SW480 (cell line): ENCODE measurements at regions not wholly inside any gene's neighbourhood (a gene's known extent, or its start where the extent isn't known, plus 50 kb on each side); places are given as distances from the start of the nearest gene placed in this dataset.
"Not testable (repeated sequence)": the region's sequence is repeated elsewhere in the genome, so short reads cannot be mapped to it uniquely, and the experiment has no call there.

Source experiments
- DNase-seq: peaks from one replicate; pipeline ENCODE4 v3.0.0-alpha.2; 2016; ENCODE audit warnings: low spot score

DNA sequence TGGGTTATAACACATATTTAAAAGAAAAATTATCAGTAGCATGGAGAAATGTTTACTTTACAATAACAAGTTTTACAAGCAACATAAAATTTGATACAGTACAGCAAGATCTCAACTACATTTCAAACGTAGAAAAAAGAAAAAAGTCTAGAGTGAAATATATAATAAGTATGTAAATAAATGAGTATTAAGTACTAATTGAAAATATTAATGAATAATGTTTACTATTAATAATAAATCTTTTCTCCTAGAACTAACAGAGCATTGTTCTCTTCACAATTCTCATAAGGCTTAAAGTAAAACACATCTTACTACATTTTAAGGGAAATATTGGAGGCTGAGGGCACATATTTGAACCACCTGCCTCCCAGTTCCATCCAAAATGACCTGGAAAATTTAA lies 72.1 kb downstream of the TMEM212 start:
- no peak for DNase-seq

DNA sequence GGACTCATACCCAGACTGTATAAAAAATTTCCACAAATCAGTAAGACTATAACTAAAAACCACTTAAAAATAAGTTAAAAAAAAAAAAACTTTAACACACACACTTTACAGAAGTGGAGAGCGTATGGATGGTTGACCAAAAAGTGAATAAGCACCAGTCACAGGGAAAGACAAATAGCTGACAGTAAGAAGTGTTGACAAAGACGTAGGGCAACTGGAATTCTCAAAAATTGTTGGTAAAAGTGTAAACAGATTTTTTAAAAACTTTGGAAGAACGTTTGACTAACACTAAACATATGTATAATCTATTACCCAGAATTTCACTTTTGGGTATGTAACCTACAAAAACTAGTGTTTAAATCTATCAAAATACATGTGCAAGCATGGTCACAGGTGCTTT lies 73.7 kb downstream of the TMEM212 start:
- DNase-seq: no peak

DNA sequence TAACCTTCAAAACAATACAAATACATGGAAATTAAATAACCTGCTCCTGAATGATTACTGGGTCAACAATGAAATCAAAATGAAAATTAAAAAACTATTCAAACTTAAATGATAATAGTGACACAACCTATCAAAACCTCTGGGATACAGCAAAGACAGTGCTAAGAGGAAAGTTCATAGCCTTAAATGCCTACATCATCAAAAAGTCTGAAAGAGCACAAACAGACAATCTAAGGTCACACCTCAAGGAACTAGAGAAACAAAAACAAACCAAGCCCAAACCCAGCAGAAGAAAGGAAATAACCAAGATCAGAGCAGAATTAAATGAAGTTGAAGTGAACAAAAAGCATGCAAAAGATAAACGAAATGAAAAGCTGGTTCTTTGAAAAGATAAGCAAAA lies 79.5 kb downstream of the TMEM212 start:
- not testable (repeated sequence) for DNase-seq

DNA sequence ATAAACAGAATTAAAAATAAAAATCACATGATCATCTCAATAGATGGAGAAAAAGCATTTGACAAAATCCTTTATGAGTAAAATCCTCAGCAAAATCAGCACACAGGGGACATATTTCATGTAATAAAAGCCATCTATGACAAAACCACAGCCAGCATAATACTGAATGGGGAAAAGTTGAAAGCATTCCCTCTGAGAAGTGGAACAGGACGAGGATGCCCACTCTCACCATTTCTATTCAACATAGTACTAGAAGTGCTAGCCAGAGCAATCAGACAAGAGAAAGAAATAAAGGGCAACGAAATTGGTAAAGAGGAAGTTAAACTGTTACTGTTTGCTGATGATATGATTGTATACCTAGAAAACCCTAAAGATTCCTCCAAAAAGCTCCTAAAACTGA lies 80.5 kb downstream of the TMEM212 start:
- not testable (repeated sequence) for DNase-seq

GRCh38 chr3:171924864-171925263 lies 81.7 kb downstream of the TMEM212 start:
- DNase-seq: not testable (repeated sequence)

- no peak for DNase-seq
Observed at GRCh38 chr3:171932153-171932611, 89.0 kb downstream of the TMEM212 start.

GRCh38 chr3:171933441-171933840 lies 90.3 kb downstream of the TMEM212 start:
- no peak for DNase-seq

GRCh38 chr3:171935261-171936123 lies 92.3 kb downstream of the TMEM212 start:
- no peak for DNase-seq

- no peak for DNase-seq
Observed at GRCh38 chr3:171936191-171936841, 93.2 kb downstream of the TMEM212 start.

GRCh38 chr3:171939578-171939977 lies 96.4 kb downstream of the TMEM212 start:
- DNase-seq: no peak

GRCh38 chr3:171940151-171940649 lies 97.1 kb downstream of the TMEM212 start:
- DNase-seq: no peak

GRCh38 chr3:171943262-171944117 lies 95.9 kb upstream of the FNDC3B start:
- DNase-seq: no peak

DNA sequence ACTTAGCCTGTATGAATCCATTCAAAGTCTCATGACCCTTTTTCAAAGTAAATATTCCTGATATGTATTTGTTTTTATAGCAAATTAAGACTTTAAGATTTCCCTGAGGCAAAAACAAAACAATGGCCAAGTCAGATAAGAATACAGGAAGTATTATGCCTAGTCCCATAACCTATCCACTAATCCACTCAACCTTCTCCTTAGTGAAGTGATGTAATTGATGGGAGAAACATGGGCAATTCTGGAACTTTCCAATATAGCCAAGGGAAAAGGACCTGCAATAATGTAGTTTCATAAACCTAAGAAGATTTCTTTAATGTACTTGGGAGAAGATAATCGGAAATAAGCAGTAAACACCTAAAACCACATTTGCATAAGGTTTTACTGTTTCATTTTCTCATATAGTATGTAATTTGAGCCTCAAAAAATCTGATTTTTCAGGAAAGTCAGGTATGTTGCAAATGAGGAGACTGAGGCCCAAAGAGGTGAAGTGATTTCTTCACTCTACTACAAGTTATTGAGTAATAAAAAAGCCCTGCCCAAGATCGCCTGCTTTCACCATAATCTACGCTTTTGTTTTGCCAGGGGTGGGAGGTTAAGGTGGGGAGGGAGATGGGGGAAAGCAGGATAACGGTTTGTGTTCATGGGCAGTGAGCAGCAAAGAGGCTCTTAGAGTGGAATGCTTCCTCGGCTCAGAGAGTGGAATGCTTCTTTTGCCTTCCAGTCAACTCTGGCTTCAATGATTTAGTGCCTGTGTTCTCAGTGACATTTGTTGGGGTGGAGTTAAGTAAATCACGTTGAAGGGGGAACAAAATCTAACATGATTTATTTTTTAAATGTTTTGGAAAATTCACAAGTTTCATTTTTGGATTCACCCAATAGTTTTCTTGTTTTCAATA lies 95.0 kb upstream of the FNDC3B start:
- no peak for DNase-seq

GRCh38 chr3:171948674-171949073 lies 90.7 kb upstream of the FNDC3B start:
- DNase-seq: no peak

DNA sequence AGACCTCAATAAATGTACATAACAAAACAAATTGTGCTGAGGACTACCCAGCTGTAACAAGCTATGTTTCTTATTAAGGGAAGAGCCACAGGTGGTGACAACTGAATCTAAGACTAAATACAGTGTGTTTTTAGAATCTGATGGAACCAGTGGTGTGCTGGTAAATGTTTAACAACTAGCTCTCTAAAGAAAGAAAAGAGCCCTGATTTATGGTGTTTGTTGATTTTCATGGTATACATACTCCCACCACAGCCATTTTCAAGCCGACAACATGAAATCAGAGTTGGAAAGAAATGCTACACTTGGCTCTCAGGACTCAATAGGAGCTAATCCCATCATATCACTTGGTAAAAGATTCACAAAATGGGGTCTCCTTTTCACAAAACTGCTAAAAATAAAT lies 89.8 kb upstream of the FNDC3B start:
- DNase-seq: no peak

- DNase-seq: peak; percentile 35
Observed at GRCh38 chr3:171950373-171950772, 89.0 kb upstream of the FNDC3B start.

DNA sequence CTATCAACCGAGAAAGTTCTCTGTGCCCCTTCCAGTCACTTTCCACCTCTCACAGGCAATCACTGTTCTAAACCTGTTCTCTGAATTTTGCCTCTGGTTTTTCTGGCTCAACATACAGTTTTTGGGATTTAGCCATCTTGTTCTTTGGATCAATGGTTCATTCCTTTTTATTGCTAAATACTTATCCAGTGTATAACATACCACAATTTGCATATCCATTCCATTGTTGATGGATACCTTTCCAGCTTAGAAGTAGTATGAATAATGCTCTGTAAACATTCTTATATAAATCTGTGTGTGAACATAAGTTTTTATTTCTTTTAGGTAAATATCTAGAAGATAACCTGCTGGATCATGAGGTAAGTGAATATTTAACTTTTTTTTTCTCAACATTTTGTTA lies 87.8 kb upstream of the FNDC3B start:
- DNase-seq: no peak

- peak; percentile 29 for DNase-seq
Observed at GRCh38 chr3:171953301-171954022, 85.9 kb upstream of the FNDC3B start.

GRCh38 chr3:171954690-171955383 lies 84.5 kb upstream of the FNDC3B start:
- no peak for DNase-seq

DNA sequence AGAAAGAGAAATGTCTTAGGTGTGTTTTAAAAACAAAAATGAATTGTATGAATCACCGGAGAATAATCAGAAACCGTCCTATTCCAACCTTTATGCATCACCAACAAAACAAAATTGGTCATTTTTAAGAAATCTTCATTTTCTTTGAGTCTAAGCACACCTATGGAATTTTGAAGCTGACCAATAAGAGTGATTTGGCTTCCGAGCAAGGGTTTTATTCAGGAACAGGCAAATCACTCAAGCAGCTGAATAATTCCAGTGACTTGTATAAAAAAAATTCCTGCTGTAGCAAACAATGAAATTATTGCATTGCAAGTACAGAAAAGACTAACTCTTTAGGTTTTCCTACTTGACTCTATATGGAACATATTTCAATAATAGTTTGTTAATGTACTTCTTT lies 83.8 kb upstream of the FNDC3B start:
- no peak for DNase-seq
